ENCODE measurements at regions not wholly inside any gene's neighbourhood (a gene's known extent, or its start where the extent isn't known, plus 50 kb on each side); places are given as distances from the start of the nearest gene placed in this dataset.

DNA sequence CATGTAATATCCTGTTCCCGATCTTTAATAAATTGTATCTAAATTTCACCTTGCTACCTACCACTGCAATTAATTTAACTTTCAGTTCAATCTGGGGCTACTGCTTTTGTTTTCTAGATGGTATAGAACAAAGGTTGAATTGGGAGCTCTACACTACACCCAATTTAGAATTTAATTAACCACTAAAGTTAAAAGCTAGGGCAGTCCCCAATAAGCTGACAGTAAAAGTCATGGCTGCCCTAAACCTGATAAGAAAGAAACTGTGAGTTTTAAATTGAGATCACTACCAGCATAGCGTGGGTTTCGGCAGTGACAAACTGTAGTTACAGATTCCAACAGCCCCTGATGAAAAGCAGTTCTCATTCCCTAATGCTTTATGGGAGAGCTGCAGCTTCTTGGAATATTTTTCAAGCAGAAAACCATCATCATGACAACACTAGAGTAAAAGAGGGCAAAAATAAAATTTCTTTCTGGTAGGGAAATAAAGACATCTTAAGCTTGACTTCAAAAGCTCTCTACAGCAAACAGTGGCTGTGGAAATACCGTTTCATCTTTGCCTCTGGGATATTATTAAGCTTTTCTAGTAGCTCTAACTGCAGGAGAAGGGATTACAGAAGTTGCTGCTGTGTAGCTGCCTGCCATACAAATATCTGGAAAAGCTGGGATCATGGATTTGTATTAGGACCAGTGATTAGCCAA, 1372.1 kb downstream of the EPHA7 start:
- TF ChIP-seq, protein P1, sequence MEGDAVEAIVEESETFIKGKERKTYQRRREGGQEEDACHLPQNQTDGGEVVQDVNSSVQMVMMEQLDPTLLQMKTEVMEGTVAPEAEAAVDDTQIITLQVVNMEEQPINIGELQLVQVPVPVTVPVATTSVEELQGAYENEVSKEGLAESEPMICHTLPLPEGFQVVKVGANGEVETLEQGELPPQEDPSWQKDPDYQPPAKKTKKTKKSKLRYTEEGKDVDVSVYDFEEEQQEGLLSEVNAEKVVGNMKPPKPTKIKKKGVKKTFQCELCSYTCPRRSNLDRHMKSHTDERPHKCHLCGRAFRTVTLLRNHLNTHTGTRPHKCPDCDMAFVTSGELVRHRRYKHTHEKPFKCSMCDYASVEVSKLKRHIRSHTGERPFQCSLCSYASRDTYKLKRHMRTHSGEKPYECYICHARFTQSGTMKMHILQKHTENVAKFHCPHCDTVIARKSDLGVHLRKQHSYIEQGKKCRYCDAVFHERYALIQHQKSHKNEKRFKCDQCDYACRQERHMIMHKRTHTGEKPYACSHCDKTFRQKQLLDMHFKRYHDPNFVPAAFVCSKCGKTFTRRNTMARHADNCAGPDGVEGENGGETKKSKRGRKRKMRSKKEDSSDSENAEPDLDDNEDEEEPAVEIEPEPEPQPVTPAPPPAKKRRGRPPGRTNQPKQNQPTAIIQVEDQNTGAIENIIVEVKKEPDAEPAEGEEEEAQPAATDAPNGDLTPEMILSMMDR (conservative IDR thresholded peaks at IDR 0.05; ENCODE audit: low read depth, low read length): no peak
- TF ChIP-seq EZH2 (IDR thresholded peaks at IDR 0.05; ENCODE audit: low read length, unreplicated experiment) (no peak), EZH2phosphoT487 (IDR thresholded peaks at IDR 0.05; ENCODE audit: borderline replicate concordance, low read length) (no peak)

Measured in PC-3 (cell line).